GM04503 (cell line): ENCODE measurements at regions not wholly inside any gene's neighbourhood (a gene's known extent, or its start where the extent isn't known, plus 50 kb on each side); places are given as distances from the start of the nearest gene placed in this dataset.
A peak's percentile ranks its signal among the peaks of the same experiment; 100 is the strongest.
"Not testable (repeated sequence)": the region's sequence is repeated elsewhere in the genome, so short reads cannot be mapped to it uniquely, and the experiment has no call there.

Source experiments
- DNase-seq: peaks from one replicate; pipeline ENCODE4 v3.0.0-alpha.2; 2012; ENCODE audit warnings: low read depth

DNA sequence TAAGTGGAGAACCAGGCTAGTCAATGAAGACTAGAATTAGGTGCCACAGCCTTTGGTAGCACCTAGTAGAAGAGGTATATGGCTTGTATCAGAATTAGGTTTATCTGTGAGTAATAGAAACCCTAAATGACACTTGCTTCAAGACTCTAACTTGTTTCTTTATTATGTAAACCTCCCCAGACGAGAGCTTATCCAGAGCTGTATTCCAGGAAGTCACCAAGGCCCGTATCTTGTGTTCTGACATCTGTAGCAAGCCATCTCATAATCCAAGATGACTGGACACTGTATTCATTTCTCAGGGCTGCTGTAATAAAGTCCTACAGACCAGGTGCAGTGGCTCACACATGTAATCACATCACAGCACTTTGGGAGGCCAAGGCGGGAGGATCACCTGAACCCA, 56.7 kb upstream of the PPP1R12A start:
- DNase-seq, result no peak

DNA sequence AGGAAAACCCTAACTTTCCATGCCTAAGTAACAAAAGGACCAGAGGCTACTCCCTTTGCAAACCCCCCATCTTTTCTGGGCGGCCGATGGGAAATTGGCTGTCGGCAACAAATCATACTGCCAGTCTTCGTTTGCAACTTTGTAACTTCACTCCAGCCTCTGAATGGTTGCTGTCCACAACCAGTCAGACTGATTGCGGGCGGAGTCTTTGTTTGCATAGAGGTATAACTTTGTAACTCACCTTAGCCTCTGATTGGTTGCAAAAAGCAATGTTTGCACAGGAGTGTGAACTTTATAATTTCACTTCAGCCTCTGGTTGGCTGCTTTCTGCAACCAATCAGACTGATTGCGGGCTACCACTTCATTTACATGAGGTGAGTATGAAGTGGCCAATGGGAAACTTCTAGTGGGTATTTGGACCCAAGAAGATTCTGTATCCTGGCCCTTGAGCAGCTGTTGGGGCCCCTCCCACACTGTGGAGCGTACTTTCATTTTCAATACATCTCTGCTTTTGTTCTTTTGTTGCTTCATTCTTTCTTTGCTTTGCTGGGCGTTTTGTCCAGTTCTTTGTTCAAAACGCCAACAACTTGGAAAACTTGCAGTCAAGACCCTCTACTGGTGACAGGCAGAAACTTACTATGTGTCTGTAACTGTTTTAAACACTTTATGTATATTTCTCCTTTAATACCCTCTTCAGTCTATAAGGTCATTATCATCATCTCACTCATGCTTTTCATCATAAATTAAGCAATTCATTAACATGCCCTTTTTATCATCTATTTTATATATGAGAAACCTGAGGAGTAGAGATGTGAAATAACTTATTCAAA, 55.8 kb upstream of the PPP1R12A start:
- not testable (repeated sequence) for DNase-seq

DNA sequence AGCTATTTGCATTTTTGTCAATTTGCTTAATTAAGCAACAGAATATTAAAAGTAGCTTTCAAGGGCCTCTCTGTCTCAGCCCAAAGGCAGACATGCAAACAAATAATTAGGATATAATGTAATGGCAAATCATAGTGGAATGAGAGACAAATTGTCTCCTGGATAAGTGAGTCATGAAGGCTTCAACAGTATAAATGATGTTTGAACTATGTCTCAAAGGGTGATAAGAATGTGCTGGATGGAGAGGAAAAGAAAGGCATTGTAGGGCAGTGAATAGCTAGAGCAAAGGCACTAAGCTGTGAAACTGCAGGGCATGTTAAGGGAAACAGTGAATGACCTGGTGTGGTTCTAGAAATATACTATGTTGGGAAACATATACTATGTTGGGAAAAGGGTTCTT, 53.5 kb upstream of the PPP1R12A start:
- DNase-seq, result peak; percentile 45

DNA sequence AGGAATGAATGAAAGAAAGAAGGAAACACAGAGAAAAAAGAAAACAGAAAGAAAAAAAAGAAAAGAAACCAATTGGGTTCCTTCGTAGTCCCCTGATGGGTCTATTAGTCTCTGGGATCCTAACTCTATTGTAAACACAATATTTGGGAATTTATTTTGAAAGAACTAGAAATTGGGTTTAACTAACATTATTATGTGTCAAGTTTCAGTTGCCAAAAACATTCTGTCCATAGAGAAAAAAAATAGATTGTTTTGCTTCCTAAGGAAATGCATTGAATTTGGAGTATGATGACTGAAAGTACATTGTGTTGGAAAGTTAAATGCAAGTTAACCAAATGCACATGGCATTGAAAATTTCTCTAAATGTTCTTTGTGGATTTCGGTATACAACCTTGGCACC, 52.8 kb upstream of the PPP1R12A start:
- DNase-seq, result no peak
